Spinal cord (tissue), 9 donors: ENCODE measurements at regions not wholly inside any gene's neighbourhood (a gene's known extent, or its start where the extent isn't known, plus 50 kb on each side); places are given as distances from the start of the nearest gene placed in this dataset.

Experiments used
- DNase-seq, 6 donors: peaks; one replicate each; pipeline versions ENCODE4 v3.0.0 to v3.0.0-alpha.2; 2013 to 2015; ENCODE audit warnings: low spot score in 6 of 6, low read depth in 4 of 6
- H3K27ac ChIP-seq: one replicate; pipeline ENCODE4 v1.5.1; 2013; ENCODE audit warnings: low read depth, low read length, control low read depth
- H3K27me3 ChIP-seq: one replicate; pipeline ENCODE4 v1.6.1; 2013; ENCODE audit warnings: low read length; ENCODE audit not compliant: control insufficient read depth, insufficient read depth
- H3K36me3 ChIP-seq: one replicate; pipeline ENCODE4 v1.6.1; 2013; ENCODE audit warnings: low read length; ENCODE audit not compliant: control insufficient read depth, insufficient read depth
- H3K4me1 ChIP-seq: one replicate; pipeline ENCODE4 v1.6.1; 2013; ENCODE audit warnings: low read length; ENCODE audit not compliant: control insufficient read depth, insufficient read depth
- H3K4me3 ChIP-seq: one replicate; pipeline ENCODE4 v1.5.1; 2013; ENCODE audit warnings: low read depth, low read length, control low read depth
- H3K9me3 ChIP-seq: one replicate; pipeline ENCODE4 v1.6.1; 2013; ENCODE audit warnings: low read length; ENCODE audit not compliant: control insufficient read depth, insufficient read depth
- WGBS: methylation state at CpG from one replicate; pipeline ENCODE4 v1.1.5; 2013; ENCODE audit warnings: missing lambda C conversion rate; ENCODE audit not compliant: insufficient coverage; 5-methylcytosine and 5-hydroxymethylcytosine counted together
- donor health status: healthy.

- H3K9me3 ChIP-seq = no peaks in the 10 kb centered on the region
- no peaks in the 10 kb centered on the region for H3K36me3 ChIP-seq
- H3K27ac ChIP-seq = no peak overlapping the region
- DNase-seq = no peak
- H3K27me3 ChIP-seq = no peaks in the 10 kb centered on the region
- H3K4me3 ChIP-seq = no peak overlapping the region
- no CpG with 5 or more reads among the region's 4 CpGs for WGBS
- H3K4me1 ChIP-seq = no peaks in the 10 kb centered on the region
Measured at GRCh38 chr12:28865776-28866175, 283.3 kb upstream of the FAR2 start.

GRCh38 chr12:28866296-28866695 lies 282.8 kb upstream of the FAR2 start:
- 57% methylated on average over 1 of the region's 3 CpGs for WGBS
- DNase-seq = no peak
- H3K36me3 ChIP-seq = no peaks in the 10 kb centered on the region
- no peaks in the 10 kb centered on the region for H3K9me3 ChIP-seq
- no peak overlapping the region for H3K4me3 ChIP-seq
- no peaks in the 10 kb centered on the region for H3K4me1 ChIP-seq
- H3K27me3 ChIP-seq = no peaks in the 10 kb centered on the region
- no peak overlapping the region for H3K27ac ChIP-seq

- Histone ChIP-seq H3K9me3 (no peaks in the 10 kb centered on the region), H3K4me1 (no peaks in the 10 kb centered on the region), H3K27me3 (no peaks in the 10 kb centered on the region), H3K27ac (no peak overlapping the region), H3K36me3 (no peaks in the 10 kb centered on the region), H3K4me3 (no peak overlapping the region)
- DNase-seq = peak in 2 of 6 donors; percentile 29 to 44
- 60% methylated on average over 1 of the region's 7 CpGs for WGBS
Measured at GRCh38 chr12:28866715-28867503, 282.2 kb upstream of the FAR2 start.

GRCh38 chr12:28868414-28868813 lies 280.7 kb upstream of the FAR2 start:
- no peak overlapping the region for H3K27ac ChIP-seq
- no peaks in the 10 kb centered on the region for H3K9me3 ChIP-seq
- H3K4me3 ChIP-seq = no peak overlapping the region
- H3K4me1 ChIP-seq = no peaks in the 10 kb centered on the region
- H3K27me3 ChIP-seq = no peaks in the 10 kb centered on the region
- 77% methylated on average over 2 of the region's 5 CpGs for WGBS
- DNase-seq = no peak
- no peaks in the 10 kb centered on the region for H3K36me3 ChIP-seq

- WGBS = 90% methylated on average over 1 of the region's 4 CpGs
- no peaks in the 10 kb centered on the region for H3K9me3 ChIP-seq
- no peaks in the 10 kb centered on the region for H3K27me3 ChIP-seq
- H3K4me3 ChIP-seq = no peak overlapping the region
- DNase-seq = peak in 1 of 6 donors; percentile 24
- no peaks in the 10 kb centered on the region for H3K4me1 ChIP-seq
- no peaks in the 10 kb centered on the region for H3K36me3 ChIP-seq
- H3K27ac ChIP-seq = no peak overlapping the region
Measured at GRCh38 chr12:28869197-28869596, 279.9 kb upstream of the FAR2 start.

GRCh38 chr12:28870839-28871440 lies 278.1 kb upstream of the FAR2 start:
- H3K4me3 ChIP-seq = no peak overlapping the region
- DNase-seq = no peak
- WGBS = 90% methylated on average over 3 of the region's 3 CpGs
- H3K27ac ChIP-seq = no peak overlapping the region
- no peaks in the 10 kb centered on the region for H3K4me1 ChIP-seq
- H3K9me3 ChIP-seq = no peaks in the 10 kb centered on the region
- H3K27me3 ChIP-seq = no peaks in the 10 kb centered on the region
- no peaks in the 10 kb centered on the region for H3K36me3 ChIP-seq

- H3K27me3 ChIP-seq = no peaks in the 10 kb centered on the region
Measured at GRCh38 chr12:28872654-28873268, 276.3 kb upstream of the FAR2 start.

GRCh38 chr12:28874758-28875157 lies 274.3 kb upstream of the FAR2 start:
- no peaks in the 10 kb centered on the region for H3K9me3 ChIP-seq
- H3K36me3 ChIP-seq = no peaks in the 10 kb centered on the region
- 94% methylated on average over 3 of the region's 3 CpGs for WGBS
- H3K27me3 ChIP-seq = no peaks in the 10 kb centered on the region
- no peak for DNase-seq
- no peak overlapping the region for H3K4me3 ChIP-seq
- no peaks in the 10 kb centered on the region for H3K4me1 ChIP-seq
- no peak overlapping the region for H3K27ac ChIP-seq

More at GRCh38 chr12:28872654-28873268, 276.3 kb upstream of the FAR2 start:
- no peak overlapping the region for H3K27ac ChIP-seq
- H3K4me3 ChIP-seq = no peak overlapping the region
- no peaks in the 10 kb centered on the region for H3K9me3 ChIP-seq
- WGBS = 54% methylated on average over 2 of the region's 7 CpGs
- no peaks in the 10 kb centered on the region for H3K4me1 ChIP-seq
- H3K36me3 ChIP-seq = no peaks in the 10 kb centered on the region
- peak in 2 of 6 donors; percentile 27 to 32 for DNase-seq

GRCh38 chr12:28876196-28876798 lies 272.8 kb upstream of the FAR2 start:
- H3K4me3 ChIP-seq = no peak overlapping the region
- H3K9me3 ChIP-seq = no peaks in the 10 kb centered on the region
- no peaks in the 10 kb centered on the region for H3K27me3 ChIP-seq
- peak in 2 of 6 donors; percentile 27 to 28 for DNase-seq
- H3K27ac ChIP-seq = no peak overlapping the region
- WGBS = no CpG with 5 or more reads among the region's 4 CpGs
- no peaks in the 10 kb centered on the region for H3K36me3 ChIP-seq
- H3K4me1 ChIP-seq = no peaks in the 10 kb centered on the region
